ENCODE measurements at regions not wholly inside any gene's neighbourhood (a gene's known extent, or its start where the extent isn't known, plus 50 kb on each side); places are given as distances from the start of the nearest gene placed in this dataset.
A peak's percentile ranks its signal among the peaks of the same experiment; 100 is the strongest.

DNA sequence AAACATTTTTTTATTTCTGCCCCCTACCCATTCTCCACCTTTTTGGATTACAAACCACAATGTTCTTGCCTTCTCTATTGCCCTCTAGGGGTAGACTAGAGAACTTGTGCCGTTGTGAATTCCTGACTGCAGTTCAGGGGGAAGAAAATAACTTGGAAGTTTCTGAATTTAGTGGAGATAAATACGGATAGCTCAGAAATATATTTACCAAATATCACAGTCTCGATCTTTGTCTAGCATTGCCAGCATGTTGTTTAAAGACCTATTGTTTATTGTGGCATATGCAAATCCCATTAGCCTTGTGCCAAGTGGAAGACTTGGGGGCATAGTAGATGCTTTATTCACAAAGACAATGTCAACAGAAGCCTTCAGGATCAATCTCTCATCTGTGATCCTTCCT lies 154.1 kb upstream of the MMS22L start:
- no TSS peak for BruUV-seq (replicated peaks)
- Histone ChIP-seq H3K27ac (ENCODE audit: low read depth, low read length, poor library complexity, severe bottlenecking) (no peak overlapping the region), H3K27me3 (replicated peaks; ENCODE audit: insufficient read depth, low read depth, low read length, poor library complexity) (no peaks in the 10 kb centered on the region), H3K9me3 (ENCODE audit: low read depth, low read length, poor library complexity, severe bottlenecking) (no peaks in the 10 kb centered on the region), H3K4me1 (ENCODE audit: insufficient read depth, low read length, poor library complexity, severe bottlenecking) (peaks cover 18% of the 10 kb centered on the region), H3K36me3 (ENCODE audit: insufficient read depth, low read length, poor library complexity, severe bottlenecking) (no peaks in the 10 kb centered on the region), H3K4me3 (ENCODE audit: low read depth, low read length, poor library complexity, severe bottlenecking) (no peak overlapping the region)
- TF ChIP-seq, protein P1, sequence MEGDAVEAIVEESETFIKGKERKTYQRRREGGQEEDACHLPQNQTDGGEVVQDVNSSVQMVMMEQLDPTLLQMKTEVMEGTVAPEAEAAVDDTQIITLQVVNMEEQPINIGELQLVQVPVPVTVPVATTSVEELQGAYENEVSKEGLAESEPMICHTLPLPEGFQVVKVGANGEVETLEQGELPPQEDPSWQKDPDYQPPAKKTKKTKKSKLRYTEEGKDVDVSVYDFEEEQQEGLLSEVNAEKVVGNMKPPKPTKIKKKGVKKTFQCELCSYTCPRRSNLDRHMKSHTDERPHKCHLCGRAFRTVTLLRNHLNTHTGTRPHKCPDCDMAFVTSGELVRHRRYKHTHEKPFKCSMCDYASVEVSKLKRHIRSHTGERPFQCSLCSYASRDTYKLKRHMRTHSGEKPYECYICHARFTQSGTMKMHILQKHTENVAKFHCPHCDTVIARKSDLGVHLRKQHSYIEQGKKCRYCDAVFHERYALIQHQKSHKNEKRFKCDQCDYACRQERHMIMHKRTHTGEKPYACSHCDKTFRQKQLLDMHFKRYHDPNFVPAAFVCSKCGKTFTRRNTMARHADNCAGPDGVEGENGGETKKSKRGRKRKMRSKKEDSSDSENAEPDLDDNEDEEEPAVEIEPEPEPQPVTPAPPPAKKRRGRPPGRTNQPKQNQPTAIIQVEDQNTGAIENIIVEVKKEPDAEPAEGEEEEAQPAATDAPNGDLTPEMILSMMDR (conservative IDR thresholded peaks at IDR 0.05; ENCODE audit: low read depth, low read length): peak; percentile 80
- TF ChIP-seq EZH2 (IDR thresholded peaks at IDR 0.05; ENCODE audit: borderline replicate concordance, low read depth, low read length, poor library complexity, severe bottlenecking): no peak
- POLR2A ChIA-PET (ENCODE audit: low non-redundant PET): no interaction called here
- DNase-seq (ENCODE audit: low spot score): peak; percentile 71
- CTCF ChIA-PET: interaction anchor here (0.6 kb wide), 3 partner anchors 89 to 1911 kb away, joined by 3 to 10 read pairs (median 6); no protein-coding TSS in a partner anchor
- intact Hi-C loops (cut with micrococcal nuclease; ENCODE audit: unreplicated experiment): no loop called here

DNA sequence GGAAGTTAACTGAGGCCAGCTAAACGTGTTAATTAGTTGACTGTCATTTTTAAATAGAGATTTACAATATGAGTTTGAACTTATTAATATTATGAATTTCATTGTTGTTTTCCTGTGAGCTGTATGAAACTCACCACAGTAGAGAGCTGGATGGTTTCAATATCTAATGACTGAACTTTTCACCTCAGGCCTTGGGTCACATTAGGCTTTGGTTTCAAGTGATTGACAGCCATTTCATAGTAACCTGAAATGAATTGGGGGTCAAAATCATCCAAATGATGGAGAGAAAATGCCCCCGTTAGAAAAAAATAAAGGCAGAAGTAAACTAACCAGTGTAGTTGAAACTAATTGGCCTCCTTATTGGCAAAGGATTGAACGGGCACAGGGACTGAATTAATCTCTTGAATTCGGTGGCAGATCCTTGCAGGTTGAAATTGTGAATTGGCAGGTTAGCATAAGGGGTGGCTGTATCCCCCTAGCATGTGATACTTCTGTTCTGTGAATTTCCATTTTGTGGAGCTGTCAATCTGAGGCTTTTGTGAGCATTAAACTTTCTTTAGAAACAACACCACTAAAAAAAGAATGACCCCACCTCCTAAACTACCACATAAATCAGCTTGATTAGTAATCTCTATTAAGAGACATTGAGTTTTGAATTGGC lies 155.1 kb upstream of the MMS22L start:
- Histone ChIP-seq H3K27me3 (replicated peaks; ENCODE audit: insufficient read depth, low read depth, low read length, poor library complexity) (no peaks in the 10 kb centered on the region), H3K4me3 (ENCODE audit: low read depth, low read length, poor library complexity, severe bottlenecking) (no peak overlapping the region), H3K36me3 (ENCODE audit: insufficient read depth, low read length, poor library complexity, severe bottlenecking) (no peaks in the 10 kb centered on the region), H3K9me3 (ENCODE audit: low read depth, low read length, poor library complexity, severe bottlenecking) (no peaks in the 10 kb centered on the region), H3K27ac (ENCODE audit: low read depth, low read length, poor library complexity, severe bottlenecking) (no peak overlapping the region), H3K4me1 (ENCODE audit: insufficient read depth, low read length, poor library complexity, severe bottlenecking) (peaks cover 20% of the 10 kb centered on the region)
- no peak for TF ChIP-seq EZH2 (IDR thresholded peaks at IDR 0.05; ENCODE audit: borderline replicate concordance, low read depth, low read length, poor library complexity, severe bottlenecking)
- TF ChIP-seq, protein P1 (conservative IDR thresholded peaks at IDR 0.05; ENCODE audit: low read depth, low read length): no peak
- CTCF ChIA-PET: no interaction called here
- DNase-seq (ENCODE audit: low spot score): no peak
- intact Hi-C loops (cut with micrococcal nuclease; ENCODE audit: unreplicated experiment): no loop called here
- POLR2A ChIA-PET (ENCODE audit: low non-redundant PET): no interaction called here
- BruUV-seq (replicated peaks): no TSS peak

DNA sequence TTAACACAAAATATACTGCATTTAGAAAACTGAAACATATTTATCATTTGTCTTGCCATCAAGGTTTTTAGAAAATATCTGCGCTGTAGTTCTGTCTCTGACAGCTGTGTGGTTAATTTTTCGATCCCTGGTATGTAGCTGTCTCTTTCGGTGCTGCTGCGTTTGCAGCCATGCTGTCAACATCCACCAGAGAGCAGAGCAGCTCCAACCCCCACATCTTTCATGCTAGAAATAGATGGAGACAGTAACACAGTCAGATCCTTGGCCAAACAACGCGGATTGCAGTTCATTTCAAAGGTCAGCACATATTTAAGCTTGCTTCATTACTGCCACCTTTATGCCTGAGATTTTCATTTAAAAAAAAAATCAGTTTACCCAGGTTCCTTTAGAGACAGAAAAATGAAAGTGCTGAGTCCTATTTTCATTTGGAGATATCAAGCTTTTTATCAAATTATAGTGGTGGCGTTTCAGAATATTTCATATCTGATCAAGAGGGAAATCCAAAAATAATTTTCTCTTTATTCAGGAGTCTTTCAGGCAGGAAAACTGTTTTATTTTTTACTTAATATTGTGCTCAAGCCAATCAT lies 157.7 kb upstream of the MMS22L start:
- no peaks in the 10 kb centered on the region for H3K9me3 ChIP-seq (ENCODE audit: low read depth, low read length, poor library complexity, severe bottlenecking)
- TF ChIP-seq, protein P1 (conservative IDR thresholded peaks at IDR 0.05; ENCODE audit: low read depth, low read length): peak; percentile 85
- TF ChIP-seq EZH2 (IDR thresholded peaks at IDR 0.05; ENCODE audit: borderline replicate concordance, low read depth, low read length, poor library complexity, severe bottlenecking): no peak
- peak overlapping the region; percentile 31 for H3K4me3 ChIP-seq (ENCODE audit: low read depth, low read length, poor library complexity, severe bottlenecking)
- H3K27me3 ChIP-seq (replicated peaks; ENCODE audit: insufficient read depth, low read depth, low read length, poor library complexity): no peaks in the 10 kb centered on the region
- no TSS peak for BruUV-seq (replicated peaks)
- peaks cover 43% of the 10 kb centered on the region for H3K4me1 ChIP-seq (ENCODE audit: insufficient read depth, low read length, poor library complexity, severe bottlenecking)
- CTCF ChIA-PET: interaction anchor here (0.5 to 1.2 kb wide), 4 partner anchors 15 to 533 kb away, joined by 3 to 4 read pairs (median 4); no protein-coding TSS in a partner anchor
- peak; percentile 94 for DNase-seq (ENCODE audit: low spot score)
- peak overlapping the region; percentile 24 for H3K27ac ChIP-seq (ENCODE audit: low read depth, low read length, poor library complexity, severe bottlenecking)
- intact Hi-C loops (cut with micrococcal nuclease; ENCODE audit: unreplicated experiment): loop anchor here (2.0 kb wide), 3 partner anchors 28 to 1404 kb away; no protein-coding TSS in a partner anchor
- POLR2A ChIA-PET (ENCODE audit: low non-redundant PET): interaction anchor here (0.6 kb wide), 2 partner anchors 26 to 129 kb away, joined by 3 read pairs; no protein-coding TSS in a partner anchor
- H3K36me3 ChIP-seq (ENCODE audit: insufficient read depth, low read length, poor library complexity, severe bottlenecking): no peaks in the 10 kb centered on the region
